22Rv1 (cell line): ENCODE measurements at regions not wholly inside any gene's neighbourhood (a gene's known extent, or its start where the extent isn't known, plus 50 kb on each side); places are given as distances from the start of the nearest gene placed in this dataset.

Source experiments
- H3K27ac ChIP-seq: fragments of 450-650 bp; 2 replicates; pipeline ENCODE4 v1.5.1; 2017
- ZFX ChIP-seq: fragments of 450-650 bp; IDR thresholded peaks from 2 replicates; pipeline ENCODE4 v1.6.1; 2017; ENCODE audit warnings: antibody characterized with exemption, borderline replicate concordance
- TF ChIP-seq, protein P1 (sequence below): fragments of 450-650 bp; IDR thresholded peaks from 2 replicates; pipeline ENCODE4 v1.5.1; 2017; ENCODE audit warnings: mild to moderate bottlenecking

DNA sequence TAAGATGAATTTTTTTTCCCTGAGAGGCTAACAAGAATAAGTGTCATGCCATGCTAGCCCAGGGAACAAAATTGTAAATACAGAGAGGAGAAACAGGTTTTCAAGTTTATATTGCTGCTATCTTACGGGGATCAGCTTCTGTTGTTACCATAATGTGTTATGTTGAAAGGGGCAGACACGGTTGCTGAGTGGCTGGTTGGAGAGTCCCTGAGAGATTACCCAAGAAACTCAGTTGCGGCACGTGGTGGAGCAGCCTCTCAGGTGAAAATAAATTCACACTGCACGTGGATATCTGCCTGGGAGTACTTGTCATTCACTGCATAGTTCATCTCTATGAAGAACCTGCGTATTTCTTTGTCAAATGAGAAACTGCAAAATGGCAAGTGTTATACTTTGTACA, 293.6 kb downstream of the TDRD3 start:
- TF ChIP-seq, protein P1, sequence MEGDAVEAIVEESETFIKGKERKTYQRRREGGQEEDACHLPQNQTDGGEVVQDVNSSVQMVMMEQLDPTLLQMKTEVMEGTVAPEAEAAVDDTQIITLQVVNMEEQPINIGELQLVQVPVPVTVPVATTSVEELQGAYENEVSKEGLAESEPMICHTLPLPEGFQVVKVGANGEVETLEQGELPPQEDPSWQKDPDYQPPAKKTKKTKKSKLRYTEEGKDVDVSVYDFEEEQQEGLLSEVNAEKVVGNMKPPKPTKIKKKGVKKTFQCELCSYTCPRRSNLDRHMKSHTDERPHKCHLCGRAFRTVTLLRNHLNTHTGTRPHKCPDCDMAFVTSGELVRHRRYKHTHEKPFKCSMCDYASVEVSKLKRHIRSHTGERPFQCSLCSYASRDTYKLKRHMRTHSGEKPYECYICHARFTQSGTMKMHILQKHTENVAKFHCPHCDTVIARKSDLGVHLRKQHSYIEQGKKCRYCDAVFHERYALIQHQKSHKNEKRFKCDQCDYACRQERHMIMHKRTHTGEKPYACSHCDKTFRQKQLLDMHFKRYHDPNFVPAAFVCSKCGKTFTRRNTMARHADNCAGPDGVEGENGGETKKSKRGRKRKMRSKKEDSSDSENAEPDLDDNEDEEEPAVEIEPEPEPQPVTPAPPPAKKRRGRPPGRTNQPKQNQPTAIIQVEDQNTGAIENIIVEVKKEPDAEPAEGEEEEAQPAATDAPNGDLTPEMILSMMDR: no peak
- TF ChIP-seq ZFX: no peak

GRCh38 chr13:60689571-60689970, 292.6 kb downstream of the TDRD3 start:
- TF ChIP-seq, protein P1: no peak
- TF ChIP-seq ZFX: no peak
- no peak overlapping the region for H3K27ac ChIP-seq

More for the DNA sequence above, 293.6 kb downstream of the TDRD3 start:
- H3K27ac ChIP-seq: no peak overlapping the region

DNA sequence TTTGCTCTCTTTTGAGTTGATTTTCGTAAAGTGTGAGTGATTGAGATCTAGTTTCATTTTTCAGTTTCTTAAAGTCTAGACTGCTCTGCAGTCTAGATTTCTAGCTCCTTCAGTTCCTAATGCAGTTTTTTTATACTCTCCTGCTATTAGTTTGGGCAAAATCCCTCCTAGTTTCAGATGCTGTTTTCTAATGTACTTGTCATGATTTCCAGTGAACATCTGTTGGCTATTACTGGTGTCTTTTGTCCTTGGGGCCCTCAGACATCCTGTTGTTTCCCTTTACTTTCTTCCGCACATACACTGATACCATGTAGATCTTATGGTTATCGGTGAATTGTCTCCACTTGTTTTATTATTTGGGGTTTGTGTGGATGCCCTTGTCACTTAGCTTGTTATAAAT, 292.1 kb downstream of the TDRD3 start:
- H3K27ac ChIP-seq: no peak overlapping the region
- TF ChIP-seq ZFX: no peak
- TF ChIP-seq, protein P1: no peak

- TF ChIP-seq, protein P1: no peak
- TF ChIP-seq ZFX: no peak
- no peak overlapping the region for H3K27ac ChIP-seq
Measured at GRCh38 chr13:60679928-60680694, 283.1 kb downstream of the TDRD3 start.

GRCh38 chr13:60679131-60679530, 282.1 kb downstream of the TDRD3 start:
- no peak for TF ChIP-seq ZFX
- TF ChIP-seq, protein P1: no peak
- H3K27ac ChIP-seq: no peak overlapping the region

- H3K27ac ChIP-seq: no peak overlapping the region
Measured at GRCh38 chr13:60671386-60671785, 274.4 kb downstream of the TDRD3 start.

GRCh38 chr13:60663788-60664187, 266.8 kb downstream of the TDRD3 start:
- no peak overlapping the region for H3K27ac ChIP-seq
- no peak for TF ChIP-seq ZFX
- TF ChIP-seq, protein P1: no peak

More at GRCh38 chr13:60671386-60671785, 274.4 kb downstream of the TDRD3 start:
- TF ChIP-seq, protein P1: no peak
- no peak for TF ChIP-seq ZFX
